Common myeloid progenitor, CD34-positive (primary cell): ENCODE measurements at regions not wholly inside any gene's neighbourhood (a gene's known extent, or its start where the extent isn't known, plus 50 kb on each side); places are given as distances from the start of the nearest gene placed in this dataset.
A peak's percentile ranks its signal among the peaks of the same experiment; 100 is the strongest.

Source experiments
- CTCF ChIA-PET: fragments of 350-600 bp; sonication (Branson Sonifier 250); formaldehyde crosslinking; loops from one replicate; lab custom pipeline; 2021; ENCODE audit warnings: antibody characterized with exemption; lab: Charles Lee
- POLR2A ChIA-PET: fragments of 350-600 bp; sonication (Branson Sonifier 250); formaldehyde crosslinking; loops from one replicate; lab custom pipeline; 2021; ENCODE audit warnings: antibody characterized with exemption; lab: Charles Lee
- DNase-seq, 3 donors: peaks; one replicate each; pipeline versions ENCODE4 v3.0.0 to v3.0.0-alpha.2; 2013
- H3K27ac ChIP-seq, 2 experiments: 1 replicate in 1 of 2; 2 replicates in 1 of 2; pipeline ENCODE4 v1.7.0; 2013; ENCODE audit warnings: inconsistent platforms in 2 of 2, low read length in 2 of 2, mild to moderate bottlenecking in 2 of 2, low read depth in 1 of 2, moderate library complexity in 1 of 2; ENCODE audit not compliant: severe bottlenecking in 2 of 2, insufficient read depth in 1 of 2, poor library complexity in 1 of 2
- H3K27me3 ChIP-seq, 5 experiments: replicated peaks in 2 of 5; 1 replicate in 3 of 5; 2 replicates in 2 of 5; pipeline versions ENCODE4 v1.6.1 to v1.7.0; 2013; ENCODE audit warnings: low read length in 4 of 5, mild to moderate bottlenecking in 2 of 5, moderate library complexity in 2 of 5, inconsistent platforms in 1 of 5; ENCODE audit not compliant: insufficient read depth in 5 of 5, control insufficient read depth in 4 of 5
- H3K36me3 ChIP-seq, 4 experiments: 1 replicate in 2 of 4; 2 replicates in 2 of 4; pipeline versions ENCODE4 v1.6.1 to v1.7.0; 2013; ENCODE audit warnings: low read length in 3 of 4, control low read depth in 1 of 4, mild to moderate bottlenecking in 1 of 4; ENCODE audit not compliant: control insufficient read depth in 4 of 4, insufficient read depth in 4 of 4
- H3K4me1 ChIP-seq, 4 experiments: 1 replicate in 3 of 4; 2 replicates in 1 of 4; pipeline versions ENCODE4 v1.6.1 to v1.7.1; 2013; ENCODE audit warnings: low read length in 3 of 4, mild to moderate bottlenecking in 3 of 4, control low read depth in 1 of 4, inconsistent platforms in 1 of 4, moderate library complexity in 1 of 4; ENCODE audit not compliant: control insufficient read depth in 4 of 4, insufficient read depth in 4 of 4; ENCODE audit errors: control extremely low read depth in 1 of 4
- H3K4me3 ChIP-seq, 7 experiments: 1 replicate in 4 of 7; 2 replicates in 3 of 7; pipeline versions ENCODE4 v1.5.1 to v1.7.0; 2013; ENCODE audit warnings: mild to moderate bottlenecking in 7 of 7, low read length in 6 of 7, moderate library complexity in 6 of 7, inconsistent platforms in 2 of 7, low read depth in 2 of 7, control low read depth in 1 of 7; ENCODE audit not compliant: insufficient read depth in 4 of 7, control insufficient read depth in 1 of 7; ENCODE audit errors: extremely low read depth in 1 of 7
- H3K9me3 ChIP-seq, 5 experiments: 1 replicate in 4 of 5; 2 replicates in 1 of 5; pipeline versions ENCODE4 v1.6.1 to v1.7.1; 2013; ENCODE audit warnings: low read length in 4 of 5, mild to moderate bottlenecking in 2 of 5, inconsistent platforms in 1 of 5, low read depth in 1 of 5, moderate library complexity in 1 of 5; ENCODE audit not compliant: control insufficient read depth in 4 of 5, insufficient read depth in 2 of 5; ENCODE audit errors: control extremely low read depth in 1 of 5
- WGBS: methylation state at CpG from one replicate; pipeline ENCODE4 v1.1.5; 2013; ENCODE audit not compliant: insufficient coverage; 5-methylcytosine and 5-hydroxymethylcytosine counted together

DNA sequence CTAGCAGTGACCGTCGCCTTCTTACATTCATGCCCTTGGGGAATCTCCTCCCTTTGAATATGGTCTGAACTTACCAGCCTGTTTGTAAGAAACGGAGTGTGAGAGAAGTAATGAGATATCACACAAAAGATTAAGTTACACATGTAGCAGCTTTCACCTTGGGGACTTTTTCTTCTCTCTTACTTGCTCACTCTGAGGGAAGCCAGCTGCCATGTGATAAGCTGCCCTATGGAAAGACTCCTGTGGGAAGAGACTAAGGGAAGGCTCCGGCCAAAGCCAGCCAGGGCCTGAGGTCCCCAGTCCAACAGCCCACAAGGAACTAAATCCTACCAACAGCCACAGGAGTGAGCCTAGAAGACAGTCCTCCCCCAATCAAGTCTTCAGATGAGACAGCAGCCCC is 190.4 kb upstream of the TSC22D2 start:
- WGBS: 100% methylated on average over 2 of the region's 4 CpGs
- ChIA-PET CTCF (interaction anchor here (0.6 to 1.6 kb wide), 4 partner anchors 10 to 45 kb away, joined by 3 to 5 read pairs (median 4); no protein-coding TSS in a partner anchor), POLR2A (no interaction called here)
- Histone ChIP-seq H3K9me3 (peaks cover 0 to 5% (median 2%) of the 10 kb centered on the region in 5 experiments), H3K4me3 (no peak overlapping the region), H3K36me3 (no peaks in the 10 kb centered on the region), H3K27ac (no peak overlapping the region), H3K27me3 (peaks cover 0 to 19% (median 6%) of the 10 kb centered on the region in 5 experiments), H3K4me1 (peaks cover 0 to 6% (median under 1%) of the 10 kb centered on the region in 4 experiments)
- no peak for DNase-seq

DNA sequence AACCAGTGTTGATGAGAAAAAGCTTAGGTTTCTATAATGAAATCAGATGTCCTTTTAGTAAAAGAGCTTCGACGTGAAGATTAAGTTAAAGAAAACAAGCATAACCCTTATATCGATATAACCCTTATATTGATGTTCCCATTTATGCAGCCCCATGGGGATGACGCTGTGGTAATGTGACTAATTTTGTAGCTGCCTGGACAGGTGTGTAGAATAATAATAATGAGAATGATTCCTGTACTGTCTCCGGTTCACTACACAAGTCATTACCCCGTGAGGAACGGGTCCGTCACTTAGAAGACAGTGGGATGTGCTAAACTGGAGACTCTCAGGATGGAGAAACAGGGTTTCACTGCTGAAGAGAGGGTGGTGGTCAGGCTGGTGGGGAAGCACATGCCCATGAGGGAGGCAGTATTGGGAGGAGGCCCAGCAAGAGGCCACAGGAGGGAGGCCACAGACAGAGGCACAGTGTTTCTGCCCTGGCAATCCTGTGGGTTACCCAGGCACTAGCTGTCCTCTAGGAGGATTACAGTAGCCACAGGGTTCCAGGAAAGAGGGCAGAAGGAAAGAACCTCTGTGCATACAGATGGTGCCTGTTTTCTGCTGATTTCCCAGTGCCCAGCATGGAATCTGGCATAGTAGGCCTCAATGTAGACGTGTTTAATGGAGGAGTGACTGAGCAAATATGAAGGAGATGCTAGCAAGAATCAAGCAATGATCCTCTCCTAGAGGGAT is 191.1 kb upstream of the TSC22D2 start:
- Histone ChIP-seq H3K27ac (no peak overlapping the region), H3K27me3 (peaks cover 0 to 15% (median 6%) of the 10 kb centered on the region in 5 experiments), H3K9me3 (peaks cover 0 to 5% (median 2%) of the 10 kb centered on the region in 5 experiments), H3K4me1 (peaks cover 0 to 6% (median 0%) of the 10 kb centered on the region in 4 experiments), H3K4me3 (no peak overlapping the region), H3K36me3 (no peaks in the 10 kb centered on the region)
- no peak for DNase-seq
- POLR2A ChIA-PET: no interaction called here
- CTCF ChIA-PET: interaction anchor here (0.5 to 2.1 kb wide), 7 partner anchors 9 to 250 kb away, joined by 3 to 8 read pairs (median 3); no protein-coding TSS in a partner anchor
- WGBS: 100% methylated on average over 1 of the region's 9 CpGs

DNA sequence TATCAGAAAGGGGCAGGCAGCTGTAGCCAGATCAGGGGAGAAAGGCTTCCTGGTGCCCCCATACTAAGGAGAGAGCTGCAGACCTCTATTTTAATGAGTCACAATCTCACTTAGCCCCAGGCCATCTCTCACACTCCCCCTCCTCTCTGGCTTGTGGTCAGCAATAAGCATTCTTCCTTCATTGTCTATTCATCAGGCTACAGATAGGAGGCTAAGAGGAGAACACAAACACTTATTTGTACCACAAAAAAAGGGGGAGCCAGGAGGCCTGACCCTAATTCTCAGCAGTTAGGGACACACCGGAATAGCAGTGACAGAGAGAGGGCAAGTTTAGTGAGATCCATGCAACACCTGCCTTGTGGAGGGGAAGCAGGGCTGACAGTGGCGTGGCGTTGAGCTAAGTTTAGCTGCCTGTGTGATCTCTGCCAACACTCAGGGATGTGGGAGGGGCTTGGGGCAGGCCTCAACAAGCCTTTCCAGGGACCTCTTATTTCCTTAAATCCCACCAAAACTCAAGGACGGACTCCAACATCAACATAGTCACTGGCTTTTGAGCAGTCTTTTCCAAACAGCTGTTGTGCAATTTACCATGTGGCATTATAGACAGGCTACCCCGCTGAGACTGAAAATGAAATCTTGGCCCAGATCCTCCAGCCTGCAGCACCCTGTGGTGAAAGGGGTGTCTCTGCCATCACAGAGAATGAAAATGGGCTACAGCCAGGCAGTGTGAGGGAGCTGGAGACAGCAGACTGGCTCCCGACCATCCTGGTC is 191.9 kb upstream of the TSC22D2 start:
- Histone ChIP-seq H3K4me1 (peaks cover 0 to 4% (median 0%) of the 10 kb centered on the region in 4 experiments), H3K27ac (no peak overlapping the region), H3K36me3 (no peaks in the 10 kb centered on the region), H3K27me3 (peaks cover 0 to 7% (median 6%) of the 10 kb centered on the region in 5 experiments), H3K9me3 (peaks cover 0 to 5% (median 2%) of the 10 kb centered on the region in 5 experiments), H3K4me3 (no peak overlapping the region)
- 81% methylated on average over 6 of the region's 6 CpGs for WGBS
- peak in 1 of 3 donors; percentile 24 for DNase-seq
- ChIA-PET POLR2A (no interaction called here), CTCF (interaction anchor here (1.1 to 2.1 kb wide), 3 partner anchors 9 to 249 kb away, joined by 3 to 8 read pairs (median 5); no protein-coding TSS in a partner anchor)

DNA sequence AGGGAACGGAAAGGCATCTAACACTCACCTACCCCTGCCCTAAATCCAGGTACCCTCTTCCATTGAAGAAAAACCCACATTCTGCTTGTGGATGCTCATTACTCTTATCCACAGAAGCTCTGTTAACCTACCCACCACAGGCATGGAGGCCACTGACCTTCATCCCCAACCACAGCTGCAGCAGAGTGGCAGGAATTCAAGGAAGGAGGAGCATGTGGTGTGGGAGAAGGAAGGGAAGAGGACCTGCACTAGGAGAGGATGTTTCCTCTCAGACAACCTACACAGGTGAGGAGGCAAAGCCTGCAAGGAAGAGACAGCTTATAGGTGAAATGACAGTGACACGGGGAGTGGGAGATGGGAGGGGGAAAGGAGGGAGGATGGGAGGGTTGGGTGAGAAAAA is 192.5 kb upstream of the TSC22D2 start:
- CTCF ChIA-PET: interaction anchor here (1.1 to 2.1 kb wide), 3 partner anchors 8 to 248 kb away, joined by 3 to 8 read pairs (median 5); no protein-coding TSS in a partner anchor
- H3K36me3 ChIP-seq: no peaks in the 10 kb centered on the region
- H3K4me1 ChIP-seq: no peaks in the 10 kb centered on the region
- peaks cover 0 to 4% (median 3%) of the 10 kb centered on the region in 5 experiments for H3K27me3 ChIP-seq
- no peak for DNase-seq
- 100% methylated on average over 1 of the region's 2 CpGs for WGBS
- no peak overlapping the region for H3K27ac ChIP-seq
- H3K4me3 ChIP-seq: no peak overlapping the region
- H3K9me3 ChIP-seq: peaks cover 0 to 5% (median 2%) of the 10 kb centered on the region in 5 experiments
- POLR2A ChIA-PET: no interaction called here

DNA sequence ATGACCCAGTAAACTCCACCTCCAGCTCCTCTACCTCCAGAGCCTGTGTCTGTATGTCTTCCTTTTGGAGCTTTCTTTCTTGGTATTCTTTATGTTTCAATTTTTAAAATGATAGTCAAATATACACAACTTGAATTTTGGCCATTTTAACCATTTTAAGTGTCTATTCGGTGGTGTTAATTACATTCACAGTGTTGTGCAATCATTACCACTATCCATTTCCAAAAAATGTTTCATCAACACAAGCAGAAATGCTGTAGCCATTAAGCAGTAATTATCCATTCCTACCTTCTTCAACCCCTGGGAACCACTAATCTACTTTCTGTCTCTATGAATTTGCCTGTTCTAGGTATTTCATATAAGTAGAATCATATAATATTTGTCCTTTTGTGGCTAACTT is 194.5 kb upstream of the TSC22D2 start:
- Histone ChIP-seq H3K4me3 (no peak overlapping the region), H3K27me3 (peaks cover 0 to 3% (median 0%) of the 10 kb centered on the region in 5 experiments), H3K36me3 (no peaks in the 10 kb centered on the region), H3K9me3 (peaks cover 0 to 5% (median 2%) of the 10 kb centered on the region in 5 experiments), H3K4me1 (no peaks in the 10 kb centered on the region), H3K27ac (no peak overlapping the region)
- ChIA-PET CTCF (interaction anchor here (1.8 to 2.0 kb wide), 2 partner anchors 9 to 13 kb away, joined by 8 to 10 read pairs; no protein-coding TSS in a partner anchor), POLR2A (no interaction called here)
- WGBS: 100% methylated on average over 1 of the region's 1 CpG
- DNase-seq: no peak

DNA sequence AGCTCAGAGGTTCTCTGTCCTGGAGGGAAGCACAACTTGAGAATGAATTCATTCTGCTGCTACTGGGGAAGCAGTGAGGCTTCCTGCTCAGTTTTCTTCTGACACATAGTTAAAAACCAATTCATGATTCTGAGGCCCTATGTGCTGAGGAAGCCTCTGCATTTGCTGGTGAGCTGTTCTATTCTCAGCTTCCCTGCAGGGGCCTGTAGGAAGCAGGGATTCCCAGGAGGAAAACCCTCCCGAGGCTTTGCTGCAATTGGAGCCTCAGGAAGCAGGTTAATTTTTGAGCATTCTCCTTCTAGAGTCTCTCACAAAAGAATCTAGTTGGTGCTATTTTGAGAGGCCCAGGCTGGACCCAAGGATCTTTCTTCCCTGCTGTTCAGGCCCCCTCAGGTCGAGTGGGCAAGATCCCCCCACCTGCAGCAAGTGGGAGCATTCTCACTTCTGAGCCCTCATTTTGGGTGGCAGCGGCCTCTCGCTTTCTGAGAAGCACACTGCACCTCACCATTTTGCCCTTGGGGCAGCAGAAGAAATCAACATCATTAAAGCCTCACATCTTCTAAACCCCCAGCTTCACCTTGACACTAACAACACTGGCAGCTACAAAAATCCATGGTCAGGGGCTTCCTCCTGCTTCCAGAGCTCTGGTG is 197.5 kb upstream of the TSC22D2 start:
- Histone ChIP-seq H3K4me3 (no peak overlapping the region), H3K9me3 (no peaks in the 10 kb centered on the region), H3K27ac (no peak overlapping the region), H3K4me1 (no peaks in the 10 kb centered on the region), H3K36me3 (no peaks in the 10 kb centered on the region), H3K27me3 (peaks cover 0 to 3% (median 0%) of the 10 kb centered on the region in 5 experiments)
- no peak for DNase-seq
- POLR2A ChIA-PET: no interaction called here
- CTCF ChIA-PET: no interaction called here
- 90% methylated on average over 4 of the region's 4 CpGs for WGBS
